ENCODE measurements at regions not wholly inside any gene's neighbourhood (a gene's known extent, or its start where the extent isn't known, plus 50 kb on each side); places are given as distances from the start of the nearest gene placed in this dataset.

DNA sequence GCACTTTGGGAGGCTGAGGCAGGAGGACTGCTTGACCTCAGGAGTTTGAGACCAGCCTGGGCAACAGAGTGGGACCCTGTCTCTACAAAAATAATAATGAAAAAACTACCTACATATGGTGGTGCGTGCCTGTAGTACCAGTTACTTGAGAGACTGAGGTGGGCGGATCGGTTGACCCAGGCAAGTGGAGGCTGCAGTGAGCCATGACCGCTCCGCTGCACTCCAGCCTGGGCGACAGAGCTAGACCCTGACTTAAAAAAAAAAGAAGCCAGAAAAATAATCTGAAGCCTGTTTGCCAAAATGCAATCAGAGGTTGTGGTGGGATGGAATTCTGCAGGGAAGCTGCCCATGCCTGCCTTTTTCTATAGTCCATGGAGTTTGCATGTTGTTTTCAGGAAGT, 50.4 kb upstream of the GGTA1 start:
- TF ChIP-seq TCF12 (IDR thresholded peaks at IDR 0.05; ENCODE audit: low read depth) (no peak), TEAD4 (IDR thresholded peaks at IDR 0.05) (no peak), TAF1 (IDR thresholded peaks at IDR 0.05; ENCODE audit: low read depth) (no peak), CREB1 (IDR thresholded peaks at IDR 0.05; ENCODE audit: low read depth) (no peak), YY1 (IDR thresholded peaks at IDR 0.05; ENCODE audit: low read depth) (no peak), NFIC (IDR thresholded peaks at IDR 0.05) (no peak), FOXM1 (IDR thresholded peaks at IDR 0.05; ENCODE audit: borderline replicate concordance, low read depth) (no peak), MAX (IDR thresholded peaks at IDR 0.05) (no peak), CEBPB (IDR thresholded peaks at IDR 0.05) (no peak), EP300 (IDR thresholded peaks at IDR 0.05; ENCODE audit: borderline replicate concordance) (no peak), RAD21 (IDR thresholded peaks at IDR 0.05; ENCODE audit: low read depth) (no peak), ZBTB7A (IDR thresholded peaks at IDR 0.05; ENCODE audit: low read depth) (no peak), USF1 (IDR thresholded peaks at IDR 0.05) (no peak), EGR1 (IDR thresholded peaks at IDR 0.05) (no peak)
- TF ChIP-seq, protein P1, sequence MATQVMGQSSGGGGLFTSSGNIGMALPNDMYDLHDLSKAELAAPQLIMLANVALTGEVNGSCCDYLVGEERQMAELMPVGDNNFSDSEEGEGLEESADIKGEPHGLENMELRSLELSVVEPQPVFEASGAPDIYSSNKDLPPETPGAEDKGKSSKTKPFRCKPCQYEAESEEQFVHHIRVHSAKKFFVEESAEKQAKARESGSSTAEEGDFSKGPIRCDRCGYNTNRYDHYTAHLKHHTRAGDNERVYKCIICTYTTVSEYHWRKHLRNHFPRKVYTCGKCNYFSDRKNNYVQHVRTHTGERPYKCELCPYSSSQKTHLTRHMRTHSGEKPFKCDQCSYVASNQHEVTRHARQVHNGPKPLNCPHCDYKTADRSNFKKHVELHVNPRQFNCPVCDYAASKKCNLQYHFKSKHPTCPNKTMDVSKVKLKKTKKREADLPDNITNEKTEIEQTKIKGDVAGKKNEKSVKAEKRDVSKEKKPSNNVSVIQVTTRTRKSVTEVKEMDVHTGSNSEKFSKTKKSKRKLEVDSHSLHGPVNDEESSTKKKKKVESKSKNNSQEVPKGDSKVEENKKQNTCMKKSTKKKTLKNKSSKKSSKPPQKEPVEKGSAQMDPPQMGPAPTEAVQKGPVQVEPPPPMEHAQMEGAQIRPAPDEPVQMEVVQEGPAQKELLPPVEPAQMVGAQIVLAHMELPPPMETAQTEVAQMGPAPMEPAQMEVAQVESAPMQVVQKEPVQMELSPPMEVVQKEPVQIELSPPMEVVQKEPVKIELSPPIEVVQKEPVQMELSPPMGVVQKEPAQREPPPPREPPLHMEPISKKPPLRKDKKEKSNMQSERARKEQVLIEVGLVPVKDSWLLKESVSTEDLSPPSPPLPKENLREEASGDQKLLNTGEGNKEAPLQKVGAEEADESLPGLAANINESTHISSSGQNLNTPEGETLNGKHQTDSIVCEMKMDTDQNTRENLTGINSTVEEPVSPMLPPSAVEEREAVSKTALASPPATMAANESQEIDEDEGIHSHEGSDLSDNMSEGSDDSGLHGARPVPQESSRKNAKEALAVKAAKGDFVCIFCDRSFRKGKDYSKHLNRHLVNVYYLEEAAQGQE (IDR thresholded peaks at IDR 0.05; ENCODE audit: low read depth), result no peak

- 0 out of 2 replicates have a peak, but pooled peaks have one; percentile 1 for TF ChIP-seq TEAD4 (IDR thresholded peaks at IDR 0.05)
- TF ChIP-seq MAX (IDR thresholded peaks at IDR 0.05), result 0 out of 2 replicates have a peak, but pooled peaks have one; percentile 9
- no peak for TF ChIP-seq EGR1 (IDR thresholded peaks at IDR 0.05)
- no peak for TF ChIP-seq CEBPB (IDR thresholded peaks at IDR 0.05)
- peak; percentile 91 for TF ChIP-seq ZBTB7A (IDR thresholded peaks at IDR 0.05; ENCODE audit: low read depth)
- peak; percentile 35; the same call in 1 of the 2 replicates for TF ChIP-seq NFIC (IDR thresholded peaks at IDR 0.05)
- no peak for TF ChIP-seq USF1 (IDR thresholded peaks at IDR 0.05)
- TF ChIP-seq RAD21 (IDR thresholded peaks at IDR 0.05; ENCODE audit: low read depth), result peak; percentile 89
- no peak for TF ChIP-seq YY1 (IDR thresholded peaks at IDR 0.05; ENCODE audit: low read depth)
- TF ChIP-seq, protein P1 (IDR thresholded peaks at IDR 0.05; ENCODE audit: low read depth), result no peak
- no peak for TF ChIP-seq CREB1 (IDR thresholded peaks at IDR 0.05; ENCODE audit: low read depth)
- TF ChIP-seq EP300 (IDR thresholded peaks at IDR 0.05; ENCODE audit: borderline replicate concordance), result no peak; the same call in 1 of the 2 replicates
- no peak for TF ChIP-seq TAF1 (IDR thresholded peaks at IDR 0.05; ENCODE audit: low read depth)
- TF ChIP-seq TCF12 (IDR thresholded peaks at IDR 0.05; ENCODE audit: low read depth), result peak; percentile 65; the same call in 1 of the 2 replicates
Measured at GRCh38 chr9:121550569-121551512, 51.2 kb upstream of the GGTA1 start.

DNA sequence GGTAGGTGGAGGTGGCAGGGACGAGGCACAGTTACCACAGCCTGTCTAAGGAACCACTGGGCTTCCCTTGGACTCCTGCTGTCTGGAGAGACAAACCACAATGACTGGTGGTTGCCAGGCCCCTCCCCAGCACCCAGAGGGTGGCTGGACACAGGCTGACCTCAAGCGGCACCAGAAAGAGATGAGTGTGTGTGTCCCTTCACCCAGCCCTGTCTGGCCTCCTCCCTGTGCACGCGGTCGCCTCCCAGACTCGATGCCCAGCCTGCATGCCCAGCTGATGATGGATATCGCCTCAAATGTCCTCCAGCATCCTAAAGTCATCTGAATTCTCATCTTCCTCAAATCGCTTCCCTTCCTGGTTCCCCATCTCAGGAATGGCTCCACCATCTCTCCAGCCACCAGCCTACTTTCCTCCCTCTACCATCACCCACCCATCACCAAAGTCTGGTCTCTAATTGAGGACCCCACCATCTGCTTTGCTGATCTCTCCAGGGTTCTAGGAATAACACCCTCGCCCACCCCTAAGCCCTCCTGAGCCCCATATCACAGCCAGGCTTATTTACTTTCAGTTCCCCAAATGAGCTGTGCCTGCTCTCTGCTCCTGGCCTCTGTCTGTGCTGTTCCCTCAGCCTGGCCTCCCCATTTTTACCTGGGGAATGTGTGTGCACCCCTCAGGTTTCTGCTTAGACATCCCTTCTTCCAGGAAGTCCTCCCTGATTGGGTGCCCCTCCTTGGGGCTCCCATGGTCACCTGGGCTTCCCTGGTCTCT, 52.5 kb upstream of the GGTA1 start:
- no peak for TF ChIP-seq NFIC (IDR thresholded peaks at IDR 0.05)

GRCh38 chr9:121556082-121556481, 56.4 kb upstream of the GGTA1 start:
- no peak for TF ChIP-seq USF1 (IDR thresholded peaks at IDR 0.05)
- no peak for TF ChIP-seq TCF12 (IDR thresholded peaks at IDR 0.05; ENCODE audit: low read depth)
- TF ChIP-seq MAX (IDR thresholded peaks at IDR 0.05), result no peak
- TF ChIP-seq CEBPB (IDR thresholded peaks at IDR 0.05), result no peak
- no peak for TF ChIP-seq TAF1 (IDR thresholded peaks at IDR 0.05; ENCODE audit: low read depth)
- no peak for TF ChIP-seq ZBTB7A (IDR thresholded peaks at IDR 0.05; ENCODE audit: low read depth)
- TF ChIP-seq, protein P1 (IDR thresholded peaks at IDR 0.05; ENCODE audit: low read depth), result no peak
- no peak for TF ChIP-seq TEAD4 (IDR thresholded peaks at IDR 0.05)
- no peak for TF ChIP-seq NFIC (IDR thresholded peaks at IDR 0.05)
- no peak for TF ChIP-seq YY1 (IDR thresholded peaks at IDR 0.05; ENCODE audit: low read depth)
- no peak for TF ChIP-seq FOXM1 (IDR thresholded peaks at IDR 0.05; ENCODE audit: borderline replicate concordance, low read depth)
- TF ChIP-seq EP300 (IDR thresholded peaks at IDR 0.05; ENCODE audit: borderline replicate concordance), result no peak
- no peak for TF ChIP-seq CREB1 (IDR thresholded peaks at IDR 0.05; ENCODE audit: low read depth)
- no peak for TF ChIP-seq EGR1 (IDR thresholded peaks at IDR 0.05)
